ENCODE measurements at regions not wholly inside any gene's neighbourhood (a gene's known extent, or its start where the extent isn't known, plus 50 kb on each side); places are given as distances from the start of the nearest gene placed in this dataset.

- Histone ChIP-seq H3K36me3 (ENCODE audit: insufficient read depth) (no peaks in the 10 kb centered on the region), H3K4me3 (IDR thresholded peaks at IDR 0.05; ENCODE audit: insufficient read depth, low read depth, low read length) (no peak overlapping the region), H3K4me1 (ENCODE audit: low read depth, poor library complexity, severe bottlenecking) (no peaks in the 10 kb centered on the region)
These were observed 113.9 kb downstream of the FZD1 start for GRCh38 chr7:91378131-91378530.

GRCh38 chr7:91379236-91379635 lies 115.0 kb downstream of the FZD1 start:
- Histone ChIP-seq H4K20me1 (ENCODE audit: insufficient read depth) (no peaks in the 10 kb centered on the region), H3K4me2 (no peak overlapping the region), H3K4me1 (ENCODE audit: low read depth, poor library complexity, severe bottlenecking) (no peaks in the 10 kb centered on the region), H3K27ac (no peak overlapping the region), H3K27me3 (ENCODE audit: insufficient read depth, low read depth) (no peaks in the 10 kb centered on the region), H3K79me2 (ENCODE audit: insufficient read depth, low read depth) (no peaks in the 10 kb centered on the region), H3K9ac (no peak overlapping the region), H3K36me3 (ENCODE audit: insufficient read depth) (no peaks in the 10 kb centered on the region), H2AFZ (ENCODE audit: low read depth) (no peak overlapping the region), H3K4me3 (IDR thresholded peaks at IDR 0.05; ENCODE audit: insufficient read depth, low read depth, low read length) (no peak overlapping the region)
- TF ChIP-seq CTCF (conservative IDR thresholded peaks at IDR 0.05; ENCODE audit: low read depth, low read length): no peak

More at GRCh38 chr7:91378131-91378530, 113.9 kb downstream of the FZD1 start:
- H2AFZ ChIP-seq (ENCODE audit: low read depth): no peak overlapping the region
- no peaks in the 10 kb centered on the region for H3K27me3 ChIP-seq (ENCODE audit: insufficient read depth, low read depth)
- no peaks in the 10 kb centered on the region for H3K79me2 ChIP-seq (ENCODE audit: insufficient read depth, low read depth)
- no peak for TF ChIP-seq CTCF (conservative IDR thresholded peaks at IDR 0.05; ENCODE audit: low read depth, low read length)
- no peak overlapping the region for H3K4me2 ChIP-seq
- no peak overlapping the region for H3K27ac ChIP-seq
- no peak overlapping the region for H3K9ac ChIP-seq
- H4K20me1 ChIP-seq (ENCODE audit: insufficient read depth): no peaks in the 10 kb centered on the region

GRCh38 chr7:91379991-91380390 lies 115.8 kb downstream of the FZD1 start:
- H3K27ac ChIP-seq: no peak overlapping the region
- H4K20me1 ChIP-seq (ENCODE audit: insufficient read depth): no peaks in the 10 kb centered on the region
- H3K4me2 ChIP-seq: no peak overlapping the region
- no peaks in the 10 kb centered on the region for H3K4me1 ChIP-seq (ENCODE audit: low read depth, poor library complexity, severe bottlenecking)
- H3K36me3 ChIP-seq (ENCODE audit: insufficient read depth): no peaks in the 10 kb centered on the region
- no peak overlapping the region for H3K4me3 ChIP-seq (IDR thresholded peaks at IDR 0.05; ENCODE audit: insufficient read depth, low read depth, low read length)
- H3K27me3 ChIP-seq (ENCODE audit: insufficient read depth, low read depth): no peaks in the 10 kb centered on the region
- H3K79me2 ChIP-seq (ENCODE audit: insufficient read depth, low read depth): no peaks in the 10 kb centered on the region
- H3K9ac ChIP-seq: no peak overlapping the region
- TF ChIP-seq CTCF (conservative IDR thresholded peaks at IDR 0.05; ENCODE audit: low read depth, low read length): no peak
- no peak overlapping the region for H2AFZ ChIP-seq (ENCODE audit: low read depth)

GRCh38 chr7:91383053-91383904 lies 119.0 kb downstream of the FZD1 start:
- no peaks in the 10 kb centered on the region for H4K20me1 ChIP-seq (ENCODE audit: insufficient read depth)
- no peak overlapping the region for H2AFZ ChIP-seq (ENCODE audit: low read depth)
- no peaks in the 10 kb centered on the region for H3K79me2 ChIP-seq (ENCODE audit: insufficient read depth, low read depth)
- H3K36me3 ChIP-seq (ENCODE audit: insufficient read depth): no peaks in the 10 kb centered on the region
- H3K9ac ChIP-seq: no peak overlapping the region
- TF ChIP-seq CTCF (conservative IDR thresholded peaks at IDR 0.05; ENCODE audit: low read depth, low read length): no peak
- H3K27me3 ChIP-seq (ENCODE audit: insufficient read depth, low read depth): no peaks in the 10 kb centered on the region
- H3K4me2 ChIP-seq: no peak overlapping the region
- no peak overlapping the region for H3K4me3 ChIP-seq (IDR thresholded peaks at IDR 0.05; ENCODE audit: insufficient read depth, low read depth, low read length)
- no peaks in the 10 kb centered on the region for H3K4me1 ChIP-seq (ENCODE audit: low read depth, poor library complexity, severe bottlenecking)
- no peak overlapping the region for H3K27ac ChIP-seq

All from KMS-11 (cell line).